ENCODE measurements at regions not wholly inside any gene's neighbourhood (a gene's known extent, or its start where the extent isn't known, plus 50 kb on each side); places are given as distances from the start of the nearest gene placed in this dataset.
"Not testable (repeated sequence)": the region's sequence is repeated elsewhere in the genome, so short reads cannot be mapped to it uniquely, and the experiment has no call there.

- Mint-ChIP-seq H3K4me1 (ENCODE audit: low read depth) (no peaks in the 10 kb centered on the region), H3K36me3 (ENCODE audit: low read depth) (peaks cover 3% of the 10 kb centered on the region), H3K4me3 (ENCODE audit: unreplicated experiment) (no peak overlapping the region), H3K27me3 (ENCODE audit: low read depth) (no peaks in the 10 kb centered on the region), H3K9me3 (ENCODE audit: low read depth) (peaks cover 28% of the 10 kb centered on the region), H3K27ac (ENCODE audit: unreplicated experiment) (no peak overlapping the region)
- DNase-seq (ENCODE audit: low spot score), result no peak
- no peak for TF ChIP-seq CTCF (IDR thresholded peaks at IDR 0.05)
These were observed 52.5 kb upstream of the RESF1 start for GRCh38 chr12:31906557-31907301.

- Mint-ChIP-seq H3K27ac (ENCODE audit: unreplicated experiment) (no peak overlapping the region), H3K9me3 (ENCODE audit: low read depth) (peaks cover 19% of the 10 kb centered on the region), H3K36me3 (ENCODE audit: low read depth) (peaks cover 3% of the 10 kb centered on the region), H3K4me1 (ENCODE audit: low read depth) (peaks cover 2% of the 10 kb centered on the region), H3K4me3 (ENCODE audit: unreplicated experiment) (no peak overlapping the region), H3K27me3 (ENCODE audit: low read depth) (peaks cover 2% of the 10 kb centered on the region)
- DNase-seq (ENCODE audit: low spot score), result no peak
- no peak for TF ChIP-seq CTCF (IDR thresholded peaks at IDR 0.05)
These were observed 56.2 kb upstream of the RESF1 start for GRCh38 chr12:31903025-31903424.

- Mint-ChIP-seq H3K27me3 (ENCODE audit: low read depth) (peaks cover 2% of the 10 kb centered on the region), H3K36me3 (ENCODE audit: low read depth) (no peaks in the 10 kb centered on the region)
- no peak for TF ChIP-seq CTCF (IDR thresholded peaks at IDR 0.05)
These were observed 58.9 kb upstream of the RESF1 start for GRCh38 chr12:31900271-31900670.

GRCh38 chr12:31899109-31899508 lies 60.1 kb upstream of the RESF1 start:
- Mint-ChIP-seq H3K9me3 (ENCODE audit: low read depth) (no peaks in the 10 kb centered on the region), H3K4me1 (ENCODE audit: low read depth) (peaks cover 12% of the 10 kb centered on the region), H3K27ac (ENCODE audit: unreplicated experiment) (no peak overlapping the region), H3K36me3 (ENCODE audit: low read depth) (no peaks in the 10 kb centered on the region), H3K27me3 (ENCODE audit: low read depth) (peaks cover 2% of the 10 kb centered on the region), H3K4me3 (ENCODE audit: unreplicated experiment) (no peak overlapping the region)
- TF ChIP-seq CTCF (IDR thresholded peaks at IDR 0.05), result no peak
- no peak for DNase-seq (ENCODE audit: low spot score)

More at GRCh38 chr12:31900271-31900670, 58.9 kb upstream of the RESF1 start:
- Mint-ChIP-seq H3K27ac (ENCODE audit: unreplicated experiment) (no peak overlapping the region), H3K4me1 (ENCODE audit: low read depth) (peaks cover 12% of the 10 kb centered on the region), H3K9me3 (ENCODE audit: low read depth) (no peaks in the 10 kb centered on the region), H3K4me3 (ENCODE audit: unreplicated experiment) (no peak overlapping the region)
- no peak for DNase-seq (ENCODE audit: low spot score)

- no peak overlapping the region for H3K4me3 Mint-ChIP-seq (ENCODE audit: unreplicated experiment)
- peaks cover 12% of the 10 kb centered on the region for H3K4me1 Mint-ChIP-seq (ENCODE audit: low read depth)
- peaks cover 2% of the 10 kb centered on the region for H3K27me3 Mint-ChIP-seq (ENCODE audit: low read depth)
- no peak for DNase-seq (ENCODE audit: low spot score)
- H3K36me3 Mint-ChIP-seq (ENCODE audit: low read depth), result no peaks in the 10 kb centered on the region
- H3K27ac Mint-ChIP-seq (ENCODE audit: unreplicated experiment), result no peak overlapping the region
- no peaks in the 10 kb centered on the region for H3K9me3 Mint-ChIP-seq (ENCODE audit: low read depth)
- TF ChIP-seq CTCF (IDR thresholded peaks at IDR 0.05), result no peak
These were observed 61.3 kb upstream of the RESF1 start for GRCh38 chr12:31897781-31898503.

- H3K4me1 Mint-ChIP-seq (ENCODE audit: low read depth), result peaks cover 12% of the 10 kb centered on the region
- H3K27me3 Mint-ChIP-seq (ENCODE audit: low read depth); DNase-seq (ENCODE audit: low spot score); H3K27ac Mint-ChIP-seq (ENCODE audit: unreplicated experiment); H3K4me3 Mint-ChIP-seq (ENCODE audit: unreplicated experiment); H3K9me3 Mint-ChIP-seq (ENCODE audit: low read depth); H3K36me3 Mint-ChIP-seq (ENCODE audit: low read depth): not testable (repeated sequence)
These were observed 62.1 kb upstream of the RESF1 start for GRCh38 chr12:31897092-31897491.
